ENCODE measurements at regions not wholly inside any gene's neighbourhood (a gene's known extent, or its start where the extent isn't known, plus 50 kb on each side); places are given as distances from the start of the nearest gene placed in this dataset.

DNA sequence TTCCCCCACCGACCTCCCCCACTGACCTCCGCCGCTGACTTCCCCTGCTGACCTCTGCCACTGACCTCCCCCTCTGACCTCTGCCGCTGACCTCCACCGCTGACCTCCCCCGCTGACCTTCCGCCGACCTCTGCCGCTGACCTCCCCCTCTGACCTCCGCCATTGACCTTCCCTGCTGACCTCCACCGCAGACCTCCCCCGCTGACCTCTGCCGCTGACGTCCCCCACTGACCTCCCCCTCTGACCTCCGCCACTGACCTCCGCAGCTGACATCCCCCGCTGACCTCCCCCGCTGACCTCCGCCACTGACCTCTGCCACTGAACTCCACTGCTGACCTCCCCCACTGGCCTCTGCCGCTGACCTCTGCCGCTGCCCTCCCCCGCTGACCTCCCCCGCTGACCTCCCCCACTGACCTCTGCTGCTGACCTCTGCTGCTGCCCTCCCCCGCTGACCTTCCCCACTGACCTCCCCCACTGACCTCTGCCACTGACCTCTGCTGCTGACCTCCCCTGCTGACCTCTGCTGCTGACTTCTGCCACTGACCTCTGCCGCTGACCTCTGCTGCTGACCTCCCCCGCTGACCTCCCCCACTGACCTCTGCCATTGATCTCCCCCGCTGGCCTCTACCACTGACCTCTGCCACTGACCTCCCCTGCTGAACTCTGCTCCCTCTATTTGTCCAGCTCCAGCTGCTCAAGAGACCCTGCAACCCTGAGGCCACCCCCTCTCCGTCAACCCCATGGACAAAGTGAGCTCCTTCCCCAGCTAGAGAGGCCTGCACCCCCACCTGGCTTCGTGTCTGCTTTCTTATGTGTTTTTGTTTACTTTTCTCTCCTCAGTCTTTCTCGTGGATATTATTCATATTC, 91.4 kb upstream of the AFDN start (continued):
- TF ChIP-seq THAP7 (CRISPR knock-in tag; IDR thresholded peaks at IDR 0.05) (0 out of 2 replicates have a peak, but pooled peaks have one; percentile 41), ZBTB7A (CRISPR knock-in tag; IDR thresholded peaks at IDR 0.05) (peak; percentile 96), SIN3B (IDR thresholded peaks at IDR 0.05; ENCODE audit: low read length) (no peak), MYPOP (CRISPR knock-in tag; IDR thresholded peaks at IDR 0.05) (no peak; the same call in 1 of the 2 replicates), CREB1 (IDR thresholded peaks at IDR 0.05) (no peak), CREB1 (CRISPR knock-in tag; IDR thresholded peaks at IDR 0.05) (peak; percentile 21; the same call in 1 of the 2 replicates), ZNF34 (CRISPR knock-in tag; IDR thresholded peaks at IDR 0.05; ENCODE audit: borderline replicate concordance) (no peak), ZNF260 (CRISPR knock-in tag; IDR thresholded peaks at IDR 0.05; ENCODE audit: borderline replicate concordance, low read depth) (no peak), RFX5 (IDR thresholded peaks at IDR 0.05; ENCODE audit: low read depth, low read length) (no peak), HNF4G (IDR thresholded peaks at IDR 0.05; ENCODE audit: borderline replicate concordance, low read depth, low read length) (peak; percentile 96), HNF4G (CRISPR knock-in tag; IDR thresholded peaks at IDR 0.05; ENCODE audit: borderline replicate concordance, low read depth) (peak; percentile 96), ZNF839 (CRISPR knock-in tag; IDR thresholded peaks at IDR 0.05; ENCODE audit: borderline replicate concordance) (peak; percentile 93; the same call in 1 of the 2 replicates), ZNF274 (CRISPR knock-in tag; IDR thresholded peaks at IDR 0.05) (no peak; the same call in none of the 2 replicates), ZNF275 (CRISPR knock-in tag; IDR thresholded peaks at IDR 0.05; ENCODE audit: borderline replicate concordance) (peak; percentile 85; the same call in 1 of the 2 replicates), CC2D1A (CRISPR knock-in tag; IDR thresholded peaks at IDR 0.05) (0 out of 2 replicates have a peak, but pooled peaks have one; percentile 9), ZNF567 (CRISPR knock-in tag; IDR thresholded peaks at IDR 0.05; ENCODE audit: borderline replicate concordance) (no peak), MNT (IDR thresholded peaks at IDR 0.05) (no peak), STAG1 (CRISPR knock-in tag; IDR thresholded peaks at IDR 0.05) (no peak), DPF2 (CRISPR knock-in tag; IDR thresholded peaks at IDR 0.05; ENCODE audit: borderline replicate concordance, low read depth) (peak; percentile 78)
- TF ChIP-seq, protein P1, sequence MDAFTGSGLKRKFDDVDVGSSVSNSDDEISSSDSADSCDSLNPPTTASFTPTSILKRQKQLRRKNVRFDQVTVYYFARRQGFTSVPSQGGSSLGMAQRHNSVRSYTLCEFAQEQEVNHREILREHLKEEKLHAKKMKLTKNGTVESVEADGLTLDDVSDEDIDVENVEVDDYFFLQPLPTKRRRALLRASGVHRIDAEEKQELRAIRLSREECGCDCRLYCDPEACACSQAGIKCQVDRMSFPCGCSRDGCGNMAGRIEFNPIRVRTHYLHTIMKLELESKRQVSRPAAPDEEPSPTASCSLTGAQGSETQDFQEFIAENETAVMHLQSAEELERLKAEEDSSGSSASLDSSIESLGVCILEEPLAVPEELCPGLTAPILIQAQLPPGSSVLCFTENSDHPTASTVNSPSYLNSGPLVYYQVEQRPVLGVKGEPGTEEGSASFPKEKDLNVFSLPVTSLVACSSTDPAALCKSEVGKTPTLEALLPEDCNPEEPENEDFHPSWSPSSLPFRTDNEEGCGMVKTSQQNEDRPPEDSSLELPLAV (CRISPR knock-in tag; conservative IDR thresholded peaks at IDR 0.05; ENCODE audit: low read depth): no peak
- TF ChIP-seq, protein P2, sequence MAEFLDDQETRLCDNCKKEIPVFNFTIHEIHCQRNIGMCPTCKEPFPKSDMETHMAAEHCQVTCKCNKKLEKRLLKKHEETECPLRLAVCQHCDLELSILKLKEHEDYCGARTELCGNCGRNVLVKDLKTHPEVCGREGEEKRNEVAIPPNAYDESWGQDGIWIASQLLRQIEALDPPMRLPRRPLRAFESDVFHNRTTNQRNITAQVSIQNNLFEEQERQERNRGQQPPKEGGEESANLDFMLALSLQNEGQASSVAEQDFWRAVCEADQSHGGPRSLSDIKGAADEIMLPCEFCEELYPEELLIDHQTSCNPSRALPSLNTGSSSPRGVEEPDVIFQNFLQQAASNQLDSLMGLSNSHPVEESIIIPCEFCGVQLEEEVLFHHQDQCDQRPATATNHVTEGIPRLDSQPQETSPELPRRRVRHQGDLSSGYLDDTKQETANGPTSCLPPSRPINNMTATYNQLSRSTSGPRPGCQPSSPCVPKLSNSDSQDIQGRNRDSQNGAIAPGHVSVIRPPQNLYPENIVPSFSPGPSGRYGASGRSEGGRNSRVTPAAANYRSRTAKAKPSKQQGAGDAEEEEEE (CRISPR knock-in tag; IDR thresholded peaks at IDR 0.05; ENCODE audit: borderline replicate concordance): peak; percentile 80; the same call in 1 of the 2 replicates
